Ascending aorta (tissue), 2 donors: ENCODE measurements at regions not wholly inside any gene's neighbourhood (a gene's known extent, or its start where the extent isn't known, plus 50 kb on each side); places are given as distances from the start of the nearest gene placed in this dataset.

Experiments used
- DNase-seq, 2 donors: peaks; one replicate each; pipeline ENCODE4 v3.0.0-alpha.2; 2019; ENCODE audit warnings: low spot score in 2 of 2
- H3K27ac ChIP-seq, 2 donors: fragments of 200-600 bp; sonication (generic); one replicate each; pipeline ENCODE4 v1.5.1; 2016 to 2017; ENCODE audit warnings: mild to moderate bottlenecking in 1 of 2
- H3K27me3 ChIP-seq: fragments of 200-600 bp; sonication (generic); one replicate; pipeline ENCODE4 v1.5.1; 2017
- H3K36me3 ChIP-seq, 2 donors: fragments of 200-600 bp; sonication (generic); one replicate each; pipeline ENCODE4 v1.5.1; 2016
- H3K4me1 ChIP-seq, 2 donors: fragments of 200-600 bp; sonication (generic); one replicate each; pipeline ENCODE4 v1.5.1; 2016 to 2017; ENCODE audit warnings: mild to moderate bottlenecking in 1 of 2
- H3K4me3 ChIP-seq, 2 donors: fragments of 200-600 bp; sonication (generic); one replicate each; pipeline ENCODE4 v1.5.1; 2016 to 2017; ENCODE audit warnings: mild to moderate bottlenecking in 1 of 2
- H3K9me3 ChIP-seq, 2 donors: fragments of 200-600 bp; sonication (generic); one replicate each; pipeline ENCODE4 v1.5.1; 2016
- CTCF ChIP-seq, 3 experiments: fragments of 200-600 bp in 2 of 3; fragments of 450-650 bp in 1 of 3; sonication (generic) in 2 of 3; IDR thresholded peaks; one replicate each; pipeline ENCODE4 v1.5.1; 2016 to 2019; ENCODE audit warnings: antibody characterized with exemption in 3 of 3, mild to moderate bottlenecking in 1 of 3, moderate library complexity in 1 of 3
- intact Hi-C: fragments of 100-400 bp; cut with DNase I; formaldehyde crosslinking; loops from one replicate; pipeline ENCODE4 v1.15.1; 2023

DNA sequence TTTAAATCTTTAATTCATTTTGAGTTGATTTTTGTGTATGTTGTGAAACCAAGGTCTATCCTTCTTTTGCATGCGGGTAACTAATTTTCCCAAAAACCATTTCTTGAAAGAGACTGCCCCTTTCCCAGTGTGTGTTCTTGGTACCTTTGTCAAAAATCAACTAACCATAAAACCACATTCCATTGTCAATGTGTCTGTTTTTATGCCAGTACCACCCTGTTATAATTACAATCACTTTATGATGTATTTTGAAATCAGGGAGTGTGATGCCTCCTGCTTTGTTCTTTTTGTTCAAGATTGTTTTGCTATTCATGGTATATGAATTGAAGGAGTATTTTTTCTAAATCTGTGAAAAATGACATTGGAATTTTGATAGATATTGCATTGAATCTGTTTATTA lies 689.6 kb downstream of the TSN start:
- H3K36me3 ChIP-seq, result no peaks in the 10 kb centered on the region
- no peak for TF ChIP-seq CTCF (IDR thresholded peaks at IDR 0.05)
- no peak for DNase-seq
- intact Hi-C loops, result no loop called here
- no peaks in the 10 kb centered on the region for H3K27me3 ChIP-seq
- no peak overlapping the region for H3K4me3 ChIP-seq
- no peaks in the 10 kb centered on the region for H3K9me3 ChIP-seq
- H3K4me1 ChIP-seq, result no peaks in the 10 kb centered on the region
- H3K27ac ChIP-seq, result no peak overlapping the region

DNA sequence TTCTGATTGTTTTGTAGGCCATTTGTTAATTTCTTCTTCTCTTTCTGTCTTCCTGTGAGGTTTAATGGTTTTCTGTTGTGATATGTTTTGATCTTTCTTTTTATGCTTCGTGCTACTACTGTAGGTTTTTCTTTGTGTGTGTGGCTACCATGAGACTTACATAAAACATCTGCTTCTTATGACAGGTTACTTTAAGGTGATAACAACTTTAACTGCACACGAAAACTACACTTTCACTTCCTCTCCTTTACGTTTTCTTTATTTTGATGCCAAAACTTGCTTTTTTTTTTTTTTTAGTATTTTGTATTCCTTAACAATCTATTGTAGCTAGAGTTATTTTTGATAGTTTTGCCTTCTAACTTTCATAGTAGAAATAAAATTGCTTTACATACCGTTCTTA lies 691.3 kb downstream of the TSN start:
- no peaks in the 10 kb centered on the region for H3K27me3 ChIP-seq
- TF ChIP-seq CTCF (IDR thresholded peaks at IDR 0.05), result no peak
- intact Hi-C loops, result no loop called here
- no peaks in the 10 kb centered on the region for H3K4me1 ChIP-seq
- H3K4me3 ChIP-seq, result no peak overlapping the region
- no peaks in the 10 kb centered on the region for H3K36me3 ChIP-seq
- no peak for DNase-seq
- no peak overlapping the region for H3K27ac ChIP-seq
- H3K9me3 ChIP-seq, result no peaks in the 10 kb centered on the region

GRCh38 chr2:122447237-122447636 lies 691.8 kb downstream of the TSN start:
- intact Hi-C loops, result no loop called here
- H3K36me3 ChIP-seq, result no peaks in the 10 kb centered on the region
- TF ChIP-seq CTCF (IDR thresholded peaks at IDR 0.05), result no peak
- H3K9me3 ChIP-seq, result no peaks in the 10 kb centered on the region
- no peak overlapping the region for H3K27ac ChIP-seq
- H3K4me3 ChIP-seq, result no peak overlapping the region
- no peaks in the 10 kb centered on the region for H3K4me1 ChIP-seq
- no peaks in the 10 kb centered on the region for H3K27me3 ChIP-seq
- no peak for DNase-seq

- intact Hi-C loops, result no loop called here
- Histone ChIP-seq H3K4me1 (no peaks in the 10 kb centered on the region), H3K36me3 (no peaks in the 10 kb centered on the region), H3K27me3 (no peaks in the 10 kb centered on the region), H3K9me3 (no peaks in the 10 kb centered on the region), H3K4me3 (no peak overlapping the region), H3K27ac (no peak overlapping the region)
- DNase-seq, result no peak
- peak in 1 of 3 experiments; percentile 14 for TF ChIP-seq CTCF (IDR thresholded peaks at IDR 0.05)
These were observed 695.6 kb downstream of the TSN start for GRCh38 chr2:122451040-122451439.

DNA sequence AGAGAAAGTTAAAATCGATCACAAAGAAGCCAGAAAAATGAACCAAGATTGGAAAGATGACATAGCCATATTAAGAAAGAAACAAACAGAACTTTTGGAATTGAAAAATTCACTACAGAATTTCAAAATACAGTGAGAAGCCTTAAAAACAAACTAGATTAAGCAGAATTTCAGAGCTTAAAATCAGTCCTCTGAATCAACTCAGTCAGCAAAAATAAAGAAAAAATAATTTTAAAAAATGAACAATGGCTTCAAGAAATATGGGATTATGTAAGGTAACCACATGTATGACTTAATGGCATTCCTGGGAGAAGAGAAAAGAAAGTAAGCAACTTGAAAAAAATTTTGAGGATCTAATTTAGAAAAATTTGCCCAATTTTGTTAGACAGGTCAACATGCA lies 696.2 kb downstream of the TSN start:
- intact Hi-C loops, result no loop called here
- H3K27ac ChIP-seq, result no peak overlapping the region
- no peaks in the 10 kb centered on the region for H3K9me3 ChIP-seq
- no peaks in the 10 kb centered on the region for H3K36me3 ChIP-seq
- H3K4me1 ChIP-seq, result no peaks in the 10 kb centered on the region
- no peaks in the 10 kb centered on the region for H3K27me3 ChIP-seq
- no peak for TF ChIP-seq CTCF (IDR thresholded peaks at IDR 0.05)
- no peak overlapping the region for H3K4me3 ChIP-seq
- no peak for DNase-seq

DNA sequence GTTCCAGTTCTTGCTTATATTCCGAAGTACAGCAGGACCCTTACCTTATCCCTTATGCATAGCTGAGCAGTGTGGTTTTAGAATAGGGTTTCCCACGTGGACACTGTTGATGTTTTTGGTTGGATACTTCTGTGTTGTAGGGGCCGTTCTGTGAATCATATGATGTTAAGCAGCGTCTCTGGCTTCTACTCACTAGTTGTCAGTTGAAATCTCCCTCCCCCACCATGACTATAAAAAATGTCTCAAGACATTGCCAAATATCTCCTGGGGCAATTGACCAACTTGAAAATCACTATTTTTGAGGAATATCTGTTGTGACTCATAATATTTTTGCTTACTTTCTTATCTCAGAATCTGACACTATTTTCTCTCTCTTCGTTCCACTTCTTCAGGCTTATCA lies 713.7 kb downstream of the TSN start:
- no peaks in the 10 kb centered on the region for H3K9me3 ChIP-seq
- H3K36me3 ChIP-seq, result no peaks in the 10 kb centered on the region
- H3K27ac ChIP-seq, result no peak overlapping the region
- no peak for DNase-seq
- TF ChIP-seq CTCF (IDR thresholded peaks at IDR 0.05), result no peak
- intact Hi-C loops, result no loop called here
- H3K27me3 ChIP-seq, result no peaks in the 10 kb centered on the region
- no peak overlapping the region for H3K4me3 ChIP-seq
- no peaks in the 10 kb centered on the region for H3K4me1 ChIP-seq
